GM12892 (cell line): ENCODE measurements at regions not wholly inside any gene's neighbourhood (a gene's known extent, or its start where the extent isn't known, plus 50 kb on each side); places are given as distances from the start of the nearest gene placed in this dataset.

Source experiments
- POLR2A ChIP-seq: IDR thresholded peaks from 2 replicates; pipeline ENCODE4 v1.6.1; 2011; ENCODE audit warnings: low read depth, low read length, control low read depth
- POLR2AphosphoS5 ChIP-seq: IDR thresholded peaks from 2 replicates; pipeline ENCODE4 v1.6.1; 2011; ENCODE audit warnings: low read depth, low read length, control low read depth

- TF ChIP-seq POLR2AphosphoS5, result no peak
- no peak for TF ChIP-seq POLR2A
Measured at GRCh38 chr17:16877099-16877498, 94.8 kb downstream of the TNFRSF13B start.
